ENCODE measurements at regions not wholly inside any gene's neighbourhood (a gene's known extent, or its start where the extent isn't known, plus 50 kb on each side); places are given as distances from the start of the nearest gene placed in this dataset.
"Not testable (repeated sequence)": the region's sequence is repeated elsewhere in the genome, so short reads cannot be mapped to it uniquely, and the experiment has no call there.

DNA sequence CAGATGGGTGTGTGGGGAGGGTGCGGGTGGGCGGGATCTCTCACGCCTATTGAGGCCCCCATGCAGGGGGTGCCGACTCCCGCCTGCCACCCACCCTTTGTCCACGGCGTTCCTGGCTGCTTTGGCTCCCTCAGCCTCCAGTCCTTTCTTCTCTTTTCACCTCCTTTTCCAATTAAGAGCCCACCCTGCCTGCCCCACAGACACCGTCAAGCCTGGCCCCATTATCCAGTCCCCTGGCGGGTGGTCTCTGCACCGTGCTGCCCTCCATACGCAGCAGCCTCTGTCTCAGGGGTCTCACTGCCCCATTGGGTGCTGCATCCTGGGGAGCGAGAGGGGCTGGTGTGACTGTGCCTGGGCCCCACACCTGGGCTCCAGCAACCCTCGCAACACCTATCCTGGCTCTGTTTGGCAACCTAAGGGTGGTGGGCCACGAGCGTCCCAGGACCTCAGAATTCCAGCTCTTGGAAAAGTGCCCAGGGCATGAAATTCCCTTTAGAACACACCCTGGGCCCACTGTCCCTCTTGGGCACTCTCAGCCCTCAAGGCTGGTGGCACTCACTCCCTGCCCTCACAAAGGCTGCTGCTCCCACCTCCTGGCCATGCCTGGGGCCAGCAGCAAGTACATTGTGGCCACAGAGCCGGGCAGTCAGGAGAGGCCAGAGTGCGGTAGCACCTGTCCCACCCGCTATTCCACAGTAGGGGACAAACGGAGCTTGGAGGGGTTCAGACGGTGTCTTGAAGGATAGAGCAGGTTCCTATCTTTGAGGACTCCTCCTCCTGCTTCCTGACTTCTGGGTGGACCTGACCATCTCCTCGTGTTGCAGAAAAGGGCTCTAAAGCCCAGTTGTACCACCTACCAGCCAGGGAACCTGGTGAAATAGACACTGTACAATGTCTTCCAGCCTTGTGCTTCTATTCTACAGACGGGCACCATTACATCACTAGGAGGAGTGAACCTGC is 114.1 kb downstream of the KIF26A start:
- DNase-seq = no peak

DNA sequence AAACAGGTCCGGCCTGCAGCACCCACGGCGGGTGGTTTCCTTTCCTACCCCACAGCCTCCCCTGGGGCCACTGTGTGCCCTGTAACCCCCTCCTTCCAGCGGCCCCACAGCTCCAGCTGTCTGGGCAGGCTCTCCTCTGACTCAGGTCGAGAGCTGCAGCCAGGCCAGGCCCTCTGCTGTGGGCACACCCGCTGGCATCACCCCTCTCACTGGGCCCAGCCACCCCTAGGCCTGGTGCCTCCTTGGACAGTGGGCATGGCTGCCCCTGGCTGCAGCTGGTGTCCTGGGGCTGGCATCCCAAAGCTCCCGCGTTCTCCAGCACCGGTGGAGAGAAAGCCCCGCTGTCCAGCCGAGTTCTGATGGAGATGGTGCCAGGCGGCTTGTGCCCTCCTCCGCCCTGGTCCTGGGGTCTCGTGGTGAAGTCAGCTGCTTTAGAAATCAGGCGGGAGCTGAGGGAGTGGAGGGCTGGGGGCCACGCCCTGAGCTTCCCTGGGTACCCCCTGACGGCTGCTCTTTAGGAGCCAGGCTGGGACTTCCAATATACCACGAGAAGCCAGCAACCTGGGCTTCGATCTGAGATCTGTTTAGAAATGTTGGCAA is 114.9 kb downstream of the KIF26A start:
- no peak for DNase-seq

DNA sequence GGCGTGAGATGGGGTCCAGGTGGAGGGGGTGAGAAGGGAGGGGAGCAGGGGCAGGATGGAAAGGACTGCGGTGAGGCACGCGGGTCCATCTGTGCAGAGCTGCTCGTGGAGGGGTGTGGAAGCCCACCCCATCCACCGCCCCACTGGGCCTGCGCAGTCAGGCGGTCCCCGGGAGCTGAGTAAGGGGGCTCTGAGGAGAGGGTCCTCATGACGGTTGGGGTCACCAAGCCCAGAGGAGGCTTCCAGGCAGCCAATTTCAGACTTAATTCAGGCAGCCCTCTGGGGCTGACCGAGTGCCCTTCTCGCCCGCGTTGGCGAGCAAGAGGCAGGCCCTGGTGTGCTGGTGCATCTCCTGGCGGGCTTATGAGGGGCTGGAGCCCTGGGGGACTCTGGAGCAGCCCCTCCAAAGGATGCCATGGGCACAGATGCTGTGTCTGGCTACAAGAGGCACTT is 115.5 kb downstream of the KIF26A start:
- no peak for DNase-seq

DNA sequence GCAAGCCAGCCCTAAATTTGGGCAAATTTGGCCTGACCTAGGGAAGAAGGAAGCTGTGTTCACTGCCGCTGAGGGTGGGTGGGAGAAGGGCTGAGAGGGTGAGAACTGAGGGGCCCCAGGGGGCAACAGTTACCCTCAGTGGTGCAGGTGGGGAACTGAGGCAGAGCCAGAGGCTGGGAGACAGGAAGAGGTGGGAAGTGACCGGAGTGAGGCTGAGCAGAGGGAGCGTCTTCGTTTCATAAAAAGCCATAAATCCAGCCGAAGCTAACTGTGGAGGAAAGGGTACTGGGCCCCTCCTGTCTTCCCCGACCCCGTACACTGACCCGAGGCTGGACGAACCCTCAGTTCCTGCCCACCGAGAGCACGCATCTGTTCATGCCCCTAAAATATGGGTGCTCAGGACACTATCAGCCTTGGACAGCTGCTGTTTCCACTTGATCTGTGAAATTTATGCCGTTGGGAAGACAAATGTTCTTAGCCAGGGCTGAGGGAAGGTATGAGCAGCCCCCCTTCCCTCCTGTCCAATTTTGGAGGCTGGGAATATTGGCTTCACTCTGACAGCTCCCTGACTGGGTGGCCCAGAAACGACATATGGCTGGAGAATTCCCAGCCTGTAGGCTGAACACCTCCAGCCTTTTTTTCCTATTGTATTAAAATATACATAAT is 116.5 kb downstream of the KIF26A start:
- DNase-seq = no peak

DNA sequence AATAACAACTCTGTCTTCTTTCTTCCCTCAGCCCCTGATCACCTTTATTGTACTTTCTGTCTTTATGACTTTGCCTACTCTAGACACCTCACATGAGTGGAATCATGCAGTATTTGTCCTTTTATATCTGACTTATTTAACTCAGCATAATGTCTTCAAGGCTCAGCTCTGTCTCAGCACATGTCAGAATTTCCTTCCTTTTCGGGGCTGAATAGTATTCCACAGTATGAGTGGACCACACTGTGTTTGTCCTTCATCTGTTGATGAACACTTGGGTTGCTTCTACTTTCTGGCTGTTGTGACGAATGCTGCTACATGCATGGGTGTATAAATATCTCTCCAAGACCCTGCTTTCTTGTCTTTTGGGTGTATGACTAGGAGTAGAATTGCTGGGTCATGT is 117.6 kb downstream of the KIF26A start:
- DNase-seq = no peak

DNA sequence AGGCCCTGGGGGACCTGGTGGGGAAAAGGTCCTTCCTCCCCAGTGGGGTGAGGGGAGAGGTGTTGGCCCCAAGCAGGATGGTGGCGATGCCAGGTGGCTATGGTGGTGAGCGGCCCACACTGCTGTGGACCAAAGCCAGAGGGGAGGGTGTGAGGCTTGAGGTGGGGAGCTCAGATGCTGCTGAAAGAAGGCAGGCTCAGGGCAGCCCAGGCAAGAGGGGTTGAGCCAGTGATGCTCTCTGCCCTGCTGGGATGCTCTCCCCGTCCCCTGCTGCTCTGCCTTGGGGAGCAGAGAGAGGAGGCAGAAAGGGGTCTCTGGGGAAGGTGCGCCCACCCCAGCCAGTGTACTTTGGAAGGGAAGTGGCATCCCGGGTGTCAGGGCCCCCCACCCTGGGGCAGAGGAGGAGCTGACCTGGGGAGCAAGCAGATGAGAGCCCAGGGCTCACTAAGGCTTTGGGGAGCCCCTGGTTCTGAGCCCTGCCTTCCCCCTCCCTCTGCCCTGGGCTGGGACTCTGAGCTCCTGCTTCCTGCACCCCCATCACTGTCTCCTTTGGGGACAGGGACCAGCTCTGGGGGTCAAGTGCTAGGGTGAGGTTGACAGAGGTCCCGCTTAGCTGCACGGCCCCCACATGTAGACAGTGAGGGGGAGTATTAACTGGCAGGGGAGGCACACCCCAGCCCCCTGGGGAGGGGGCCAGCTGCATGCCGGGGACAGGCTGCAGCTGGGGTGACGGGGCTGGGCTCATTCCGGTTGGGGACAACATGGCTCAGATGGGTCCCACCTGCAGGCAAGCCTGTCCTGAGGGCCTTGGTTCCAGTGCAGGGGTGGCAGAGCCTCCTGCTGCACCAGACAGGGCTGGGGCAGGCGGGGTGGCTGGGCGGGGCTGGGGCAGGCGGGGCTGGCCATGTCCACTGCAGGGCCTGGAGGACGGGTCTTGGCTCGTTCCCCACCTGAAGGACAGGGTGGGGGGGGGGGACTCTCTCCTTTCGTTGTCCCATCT is 124.4 kb downstream of the KIF26A start:
- no peak for DNase-seq

DNA sequence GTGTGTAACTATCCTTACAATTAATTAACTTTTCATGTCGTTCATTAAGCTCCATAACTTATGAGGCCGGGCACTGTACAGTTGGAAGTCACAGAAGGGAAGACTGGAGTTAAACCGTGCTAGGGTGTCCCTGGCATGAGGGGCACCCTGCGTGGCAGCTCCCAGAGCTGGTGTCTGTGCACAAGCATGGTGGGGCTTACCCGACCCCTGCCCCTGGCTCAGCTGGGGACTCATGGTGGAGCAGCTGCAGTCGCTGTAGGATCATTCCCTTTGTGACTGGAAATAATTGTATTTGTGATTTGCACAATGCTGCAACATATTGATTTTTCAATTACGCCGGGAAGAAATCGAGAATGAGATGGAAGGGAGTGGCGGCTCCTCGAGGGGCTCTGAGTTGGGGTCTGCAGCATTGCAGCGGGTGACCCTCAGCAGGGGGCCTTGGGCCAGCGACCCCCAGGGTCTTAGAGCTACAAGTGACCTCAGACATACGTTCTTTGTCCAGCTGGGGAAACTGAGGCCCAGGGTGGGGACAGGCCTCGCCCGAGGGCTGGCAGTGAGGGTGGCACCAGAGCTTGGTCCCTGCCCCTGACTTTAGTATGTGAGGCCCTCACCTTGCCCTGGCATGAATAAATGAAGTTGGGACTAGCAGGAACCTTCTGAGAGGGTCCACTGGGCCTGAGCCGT is 125.4 kb downstream of the KIF26A start:
- no peak for DNase-seq

DNA sequence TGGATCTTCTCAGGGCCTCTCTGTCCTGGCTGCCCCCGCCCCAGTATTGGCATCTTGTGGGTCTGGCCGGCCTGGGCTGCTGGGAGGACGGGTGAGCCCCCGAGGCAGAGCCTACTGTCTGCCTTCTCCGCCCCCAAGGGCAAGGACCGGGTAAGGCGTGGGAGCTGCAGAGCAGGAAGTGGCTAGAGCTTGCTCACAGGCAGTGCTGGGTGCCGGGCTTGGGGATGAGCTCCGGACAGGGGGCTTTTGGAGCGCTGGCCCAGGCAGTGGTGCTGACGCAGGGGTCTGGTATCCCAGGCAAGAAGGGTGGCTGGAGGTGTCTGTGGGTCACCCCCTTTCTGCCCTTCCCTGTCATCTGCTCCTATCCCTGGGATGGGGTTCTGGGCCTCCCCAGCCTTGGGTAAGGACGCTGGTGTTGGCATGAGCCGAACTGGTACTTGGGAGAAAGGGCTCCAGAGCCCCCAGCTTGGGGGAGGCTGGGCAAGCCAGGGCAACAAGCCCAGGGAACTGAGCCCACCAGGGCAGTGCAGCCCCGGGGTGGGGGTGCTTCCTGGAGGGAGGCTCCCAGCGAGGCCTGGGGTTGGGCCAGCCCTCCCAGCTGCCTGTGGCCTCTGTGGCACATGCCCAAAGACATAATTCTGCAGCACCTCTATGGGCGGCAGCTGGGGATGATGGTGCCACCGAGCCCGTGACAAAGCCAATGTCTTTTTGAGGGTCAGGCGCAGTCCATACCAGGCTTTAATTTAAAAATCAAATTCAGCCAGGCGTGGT is 126.3 kb downstream of the KIF26A start:
- no peak for DNase-seq

DNA sequence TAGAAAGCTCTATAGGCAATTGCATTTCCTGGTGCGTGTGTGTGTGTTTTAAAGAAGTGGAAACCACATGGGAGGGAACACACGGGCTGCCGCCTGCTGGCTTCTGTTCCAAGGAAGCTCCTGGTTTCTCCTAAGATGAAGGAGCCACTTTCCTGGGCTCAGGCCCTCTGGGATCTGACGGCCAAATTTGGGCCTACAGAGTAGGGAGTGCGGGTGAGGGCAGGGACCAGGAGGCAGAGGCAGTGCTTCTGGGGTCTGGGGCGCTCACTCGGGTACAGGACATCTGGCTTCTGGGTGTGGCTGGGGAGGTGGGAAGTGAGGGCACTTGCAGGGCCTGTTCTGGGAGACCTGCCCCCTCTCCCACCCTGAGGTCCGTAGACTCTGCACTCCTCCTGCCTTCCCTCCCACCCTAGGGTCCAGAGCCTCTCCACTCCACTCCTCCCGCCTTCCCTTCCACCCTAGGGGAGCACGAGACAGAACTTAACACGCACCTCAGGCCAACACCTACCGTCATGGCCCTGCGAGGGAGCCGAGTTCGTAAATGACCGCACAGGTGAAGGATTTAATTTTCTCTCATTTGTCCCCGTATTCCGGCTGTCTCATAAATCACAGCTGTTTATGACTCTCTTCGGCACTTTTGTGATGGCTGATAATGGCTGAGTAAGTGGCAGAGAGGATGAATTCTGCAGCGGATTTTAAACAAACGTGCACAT is 127.7 kb downstream of the KIF26A start:
- no peak for DNase-seq

DNA sequence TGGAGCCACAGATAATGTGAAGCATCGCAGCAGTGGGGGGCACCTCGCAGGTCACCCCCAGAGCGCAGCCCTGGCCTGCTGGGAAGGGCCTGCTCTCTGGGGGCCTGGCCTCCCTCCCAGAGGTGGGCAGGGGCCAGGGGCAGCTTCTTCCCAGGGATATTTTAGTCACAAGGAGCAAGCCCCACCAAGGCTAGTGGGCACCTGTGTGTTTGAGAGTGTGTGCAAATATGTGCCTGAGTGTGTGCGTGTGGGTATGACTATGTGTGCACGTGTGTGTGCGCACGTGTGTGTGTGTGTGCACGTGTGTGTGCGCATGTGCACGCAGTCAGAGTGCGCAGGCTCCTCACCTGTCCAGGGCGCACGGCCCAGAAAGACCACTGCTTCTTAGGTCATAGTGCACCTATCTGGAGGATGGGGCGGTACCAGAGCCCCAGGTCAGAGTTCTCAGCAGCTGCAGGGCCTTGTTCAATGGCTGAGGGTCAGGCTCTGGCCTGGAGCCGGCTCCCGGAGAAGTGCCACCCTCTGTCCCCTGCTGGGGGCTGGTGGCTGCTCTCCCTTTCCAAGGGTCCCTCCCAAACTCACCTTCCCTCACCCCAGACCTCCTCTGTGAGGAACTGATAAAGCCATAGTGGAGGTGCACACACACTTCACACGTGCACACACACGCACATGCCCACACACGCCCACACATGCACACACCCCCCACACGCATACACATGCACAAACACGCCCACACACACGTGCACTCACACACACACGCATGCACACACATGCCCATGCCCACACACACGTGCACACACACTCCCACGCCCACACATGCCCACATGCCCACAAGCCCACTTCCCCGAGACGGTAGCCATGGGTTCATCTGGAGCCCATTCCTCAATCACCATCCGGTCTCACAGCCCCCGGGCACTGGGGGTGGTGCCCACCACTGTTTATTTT is 128.5 kb downstream of the KIF26A start:
- DNase-seq = no peak

DNA sequence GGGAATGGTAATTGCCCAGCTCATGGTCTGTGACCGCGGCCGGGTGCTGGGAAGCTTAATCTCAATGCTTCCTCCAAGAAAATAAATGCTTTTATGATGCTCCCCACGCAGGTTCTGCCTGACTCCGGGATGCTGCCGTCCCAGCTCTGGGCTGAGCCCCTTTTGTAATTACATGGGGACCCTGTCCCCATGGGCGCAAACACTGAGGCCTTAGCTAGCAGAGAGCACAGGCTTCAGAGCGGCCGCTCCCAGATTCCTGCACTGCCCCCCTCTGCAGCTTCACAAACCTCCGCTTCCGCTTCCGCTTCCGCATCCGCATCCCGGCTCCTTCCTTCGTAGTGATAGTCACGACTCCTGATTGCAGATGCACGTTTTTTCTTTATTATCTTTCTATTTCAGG is 129.5 kb downstream of the KIF26A start:
- DNase-seq = no peak

DNA sequence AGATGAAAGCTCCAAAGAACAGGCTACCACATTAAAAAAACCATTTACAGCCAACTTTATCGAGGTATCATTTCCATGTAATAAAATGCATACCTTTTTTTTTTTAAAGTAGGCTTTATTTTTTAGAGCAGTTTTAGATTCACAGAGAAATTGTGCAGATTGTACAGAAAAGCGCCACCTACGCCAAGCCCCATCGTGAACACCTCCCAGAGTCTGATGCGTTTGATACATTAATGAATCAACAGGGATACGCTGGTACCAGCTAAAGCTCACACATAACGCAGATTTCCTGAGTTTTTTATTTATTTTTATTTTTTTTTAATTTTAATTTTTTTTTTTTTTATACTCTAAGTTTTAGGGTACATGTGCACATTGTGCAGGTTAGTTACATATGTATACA is 129.9 kb downstream of the KIF26A start:
- no peak for DNase-seq

DNA sequence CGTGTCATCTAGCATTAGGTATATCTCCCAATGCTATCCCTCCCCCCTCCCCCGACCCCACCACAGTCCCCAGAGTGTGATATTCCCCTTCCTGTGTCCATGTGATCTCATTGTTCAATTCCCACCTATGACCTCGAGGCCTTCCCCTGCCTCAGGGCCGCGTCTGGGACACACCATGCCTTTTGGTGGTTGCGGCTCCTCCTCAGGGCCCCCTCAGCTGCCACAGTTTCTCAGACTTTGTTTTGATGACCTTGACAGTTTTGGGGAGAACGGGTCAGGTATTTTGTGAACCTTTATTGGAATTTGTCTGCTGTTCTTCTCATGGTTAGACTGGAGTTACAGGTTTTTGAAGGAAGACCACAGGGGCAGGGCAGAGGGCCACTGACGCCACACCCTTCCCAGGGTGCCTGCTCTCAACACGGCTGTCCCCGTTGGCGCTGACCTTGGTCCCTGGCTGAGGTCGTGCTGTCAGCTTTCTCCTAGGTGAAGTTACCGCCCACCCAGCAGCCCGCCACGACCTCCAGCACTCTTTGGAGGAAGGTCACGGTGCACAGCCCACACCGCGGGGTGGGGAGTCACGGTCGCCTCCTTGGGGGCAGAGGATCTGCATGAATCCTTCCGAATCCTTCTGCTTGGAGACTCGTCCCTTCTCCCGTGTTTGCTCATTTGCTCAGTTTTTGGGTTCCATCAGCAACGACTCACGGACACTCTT is 130.5 kb downstream of the KIF26A start:
- no peak for DNase-seq

DNA sequence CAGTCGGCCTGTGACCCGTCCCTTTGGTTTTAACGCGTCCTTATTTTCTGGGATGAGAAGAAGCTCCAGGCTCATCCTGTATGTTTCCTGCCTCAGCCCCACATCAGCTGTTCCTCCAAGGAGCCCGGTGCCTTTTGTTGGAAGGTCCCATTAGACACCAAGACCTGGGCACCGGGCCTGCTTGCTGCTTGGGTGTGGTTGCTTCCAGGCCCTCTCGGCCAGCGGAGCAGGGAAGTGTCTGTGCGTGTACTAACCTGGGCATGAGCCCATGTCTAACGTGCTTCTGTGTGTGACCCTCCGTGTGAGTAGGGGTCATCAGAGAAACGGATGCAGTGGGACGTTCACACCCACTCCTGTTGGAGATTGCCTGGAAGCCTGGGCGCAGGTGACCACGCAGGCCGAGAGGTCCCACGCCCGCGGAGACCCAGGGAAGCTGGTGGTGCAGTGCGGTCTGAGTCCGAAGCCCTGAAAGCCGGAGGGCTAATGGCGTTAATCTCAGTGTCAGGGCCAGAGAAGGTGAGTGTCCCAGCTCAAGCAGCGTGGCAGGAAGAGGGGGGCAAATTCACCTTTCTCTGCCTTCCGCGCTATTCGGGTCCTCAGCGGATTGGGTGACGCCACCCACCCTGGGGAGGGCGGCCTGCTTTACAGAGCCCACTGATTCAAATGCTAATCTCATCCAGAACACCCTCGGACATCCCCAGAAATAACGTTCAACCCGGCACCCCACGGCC is 131.3 kb downstream of the KIF26A start:
- DNase-seq = not testable (repeated sequence)

DNA sequence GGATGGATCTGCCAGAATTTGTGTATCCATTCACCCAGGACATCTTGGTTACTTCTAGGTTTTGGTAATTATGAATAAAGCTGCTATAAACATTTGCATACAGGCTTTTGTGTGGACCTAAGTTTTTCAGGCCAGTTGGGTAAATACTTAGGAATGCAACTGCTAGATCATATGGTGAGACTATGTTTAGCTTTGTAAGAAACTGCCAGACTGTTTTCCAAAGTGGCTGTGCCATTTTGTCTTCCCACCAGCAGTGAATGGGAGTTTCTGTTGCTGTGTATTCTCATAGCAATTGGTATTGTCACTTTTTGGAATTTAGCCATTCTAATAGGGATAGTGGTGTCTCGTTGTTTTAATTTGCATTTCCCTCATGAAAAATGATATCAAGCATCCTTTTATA is 133.0 kb downstream of the KIF26A start:
- DNase-seq = no peak

DNA sequence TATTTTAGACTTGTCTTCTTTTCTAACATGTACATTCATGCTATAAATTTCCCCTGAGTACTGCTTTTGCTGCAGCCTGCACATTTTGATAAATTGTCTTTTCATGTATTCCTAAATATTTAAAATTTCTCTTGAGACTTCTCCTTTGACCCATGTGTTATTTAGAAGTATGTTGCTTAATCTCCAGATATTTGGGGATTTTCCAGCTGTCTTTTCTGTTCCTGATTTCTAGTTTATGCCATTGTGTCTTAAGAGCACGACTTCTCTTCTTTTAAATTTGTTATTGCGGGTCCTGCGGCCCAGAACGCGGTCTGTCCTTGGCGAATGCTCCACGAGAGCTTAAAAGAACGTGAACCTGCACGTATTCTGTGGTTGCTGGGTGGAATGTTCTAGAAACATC is 136.4 kb downstream of the KIF26A start:
- DNase-seq = no peak

DNA sequence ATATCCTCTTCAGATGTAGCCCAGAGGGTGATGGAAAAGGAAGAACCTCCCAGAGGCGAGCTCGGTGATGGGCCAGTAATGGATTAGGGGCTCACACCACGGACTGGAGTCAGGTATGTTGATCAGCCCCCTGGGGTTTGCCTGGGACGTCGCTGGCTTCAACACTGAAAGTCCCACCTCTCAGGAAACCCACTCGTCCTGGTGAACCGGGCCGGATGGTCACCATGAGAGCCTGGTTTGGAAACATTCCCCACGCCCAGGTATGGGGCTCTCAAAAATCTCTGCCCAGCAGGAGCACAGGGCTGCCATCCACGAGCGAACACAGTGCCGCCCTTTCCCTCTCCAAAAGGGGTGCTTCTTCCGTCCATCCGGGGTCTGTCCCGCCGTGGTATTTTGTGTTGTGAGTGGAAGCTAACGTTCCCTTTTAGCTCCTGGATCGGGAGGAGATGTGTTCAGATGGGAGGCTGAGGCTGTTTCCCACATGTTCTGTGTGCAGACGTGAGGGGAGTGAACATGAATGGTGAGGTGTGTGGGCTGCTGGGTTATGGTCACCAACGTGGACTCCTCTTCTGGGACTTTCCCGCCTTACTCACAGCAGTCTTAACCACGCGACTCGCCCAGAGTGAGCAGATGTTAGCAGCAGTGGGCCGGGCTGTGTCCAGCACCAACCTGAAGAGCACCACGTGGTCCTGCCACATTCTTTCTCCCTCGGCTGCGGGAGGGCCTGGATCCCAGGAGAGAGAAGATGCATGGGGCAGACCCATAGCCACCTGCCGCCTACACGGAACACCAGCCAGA is 139.2 kb downstream of the KIF26A start:
- no peak for DNase-seq
